ENCODE measurements at regions not wholly inside any gene's neighbourhood (a gene's known extent, or its start where the extent isn't known, plus 50 kb on each side); places are given as distances from the start of the nearest gene placed in this dataset.
"Not testable (repeated sequence)": the region's sequence is repeated elsewhere in the genome, so short reads cannot be mapped to it uniquely, and the experiment has no call there.

DNA sequence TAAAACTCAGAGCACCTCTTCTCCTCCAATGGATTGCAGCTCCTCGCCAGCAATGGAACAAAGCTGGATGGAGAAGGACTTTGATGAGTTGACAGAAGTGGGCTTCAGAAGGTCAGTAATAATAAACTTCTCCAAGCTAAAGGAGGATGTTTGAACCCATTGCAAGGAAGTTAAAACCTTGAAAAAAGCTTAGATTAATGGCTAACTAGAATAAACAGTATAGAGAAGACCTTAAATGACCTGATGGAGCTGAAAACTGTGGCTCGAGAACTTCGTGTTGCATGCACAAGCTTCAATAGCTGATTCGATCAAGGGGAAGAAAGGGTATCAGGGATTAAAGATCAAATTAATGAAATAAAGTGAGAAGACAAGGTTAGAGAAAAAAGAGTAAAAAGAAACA, 112.3 kb upstream of the PIK3R1 start:
- not testable (repeated sequence) for TF ChIP-seq EZH2 (IDR thresholded peaks at IDR 0.05; ENCODE audit: borderline replicate concordance, low read depth, low read length, severe bottlenecking); POLR2AphosphoS5 (IDR thresholded peaks at IDR 0.05; ENCODE audit: insufficient read depth, low read depth, low read length); POLR2A (IDR thresholded peaks at IDR 0.05; ENCODE audit: low read depth, low read length); JUN (IDR thresholded peaks at IDR 0.05; ENCODE audit: borderline replicate concordance, insufficient read depth, insufficient read length, low read depth); GATA2 (IDR thresholded peaks at IDR 0.05; ENCODE audit: insufficient read depth, insufficient read length, low read depth, low read length); MYC (IDR thresholded peaks at IDR 0.05; ENCODE audit: low read depth, low read length); FOS (IDR thresholded peaks at IDR 0.05; ENCODE audit: borderline replicate concordance, insufficient read depth, low read length)
- TF ChIP-seq, protein P1, sequence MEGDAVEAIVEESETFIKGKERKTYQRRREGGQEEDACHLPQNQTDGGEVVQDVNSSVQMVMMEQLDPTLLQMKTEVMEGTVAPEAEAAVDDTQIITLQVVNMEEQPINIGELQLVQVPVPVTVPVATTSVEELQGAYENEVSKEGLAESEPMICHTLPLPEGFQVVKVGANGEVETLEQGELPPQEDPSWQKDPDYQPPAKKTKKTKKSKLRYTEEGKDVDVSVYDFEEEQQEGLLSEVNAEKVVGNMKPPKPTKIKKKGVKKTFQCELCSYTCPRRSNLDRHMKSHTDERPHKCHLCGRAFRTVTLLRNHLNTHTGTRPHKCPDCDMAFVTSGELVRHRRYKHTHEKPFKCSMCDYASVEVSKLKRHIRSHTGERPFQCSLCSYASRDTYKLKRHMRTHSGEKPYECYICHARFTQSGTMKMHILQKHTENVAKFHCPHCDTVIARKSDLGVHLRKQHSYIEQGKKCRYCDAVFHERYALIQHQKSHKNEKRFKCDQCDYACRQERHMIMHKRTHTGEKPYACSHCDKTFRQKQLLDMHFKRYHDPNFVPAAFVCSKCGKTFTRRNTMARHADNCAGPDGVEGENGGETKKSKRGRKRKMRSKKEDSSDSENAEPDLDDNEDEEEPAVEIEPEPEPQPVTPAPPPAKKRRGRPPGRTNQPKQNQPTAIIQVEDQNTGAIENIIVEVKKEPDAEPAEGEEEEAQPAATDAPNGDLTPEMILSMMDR (IDR thresholded peaks at IDR 0.05; ENCODE audit: extremely low read depth in 1 of 2, insufficient read depth in 1 of 2, low read depth in 1 of 2, low read length in 2 of 2), result not testable (repeated sequence)
- TF ChIP-seq, protein P2, sequence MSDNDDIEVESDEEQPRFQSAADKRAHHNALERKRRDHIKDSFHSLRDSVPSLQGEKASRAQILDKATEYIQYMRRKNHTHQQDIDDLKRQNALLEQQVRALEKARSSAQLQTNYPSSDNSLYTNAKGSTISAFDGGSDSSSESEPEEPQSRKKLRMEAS (IDR thresholded peaks at IDR 0.05; ENCODE audit: insufficient read depth, insufficient read length), result not testable (repeated sequence)

Measured in endothelial cell of umbilical vein (primary cell).